Astrocyte (in vitro differentiated cells and primary cell): ENCODE measurements at regions not wholly inside any gene's neighbourhood (a gene's known extent, or its start where the extent isn't known, plus 50 kb on each side); places are given as distances from the start of the nearest gene placed in this dataset.

Experiments used
- CTCF ChIP-seq: IDR thresholded peaks from 2 replicates; pipeline ENCODE4 v1.5.1; 2011; ENCODE audit warnings: low read depth, mild to moderate bottlenecking, inconsistent platforms, low read length, moderate library complexity; ENCODE audit not compliant: insufficient read depth
- EZH2 ChIP-seq: IDR thresholded peaks from 2 replicates; pipeline ENCODE4 v1.6.1; 2012; ENCODE audit warnings: mild to moderate bottlenecking, low read length, inconsistent platforms; ENCODE audit not compliant: insufficient read depth

- no peak for TF ChIP-seq EZH2
- TF ChIP-seq CTCF, result no peak
Observed at GRCh38 chr3:132242790-132243189, 74.4 kb upstream of the ACP3 start.
